NCI-H1417 (cell line): ENCODE measurements at regions not wholly inside any gene's neighbourhood (a gene's known extent, or its start where the extent isn't known, plus 50 kb on each side); places are given as distances from the start of the nearest gene placed in this dataset.

ENCODE experiments used
- DNase-seq, 3 experiments: peaks; one replicate each; lab custom pipeline; 2025; lab: John Stamatoyannopoulos, UW

GRCh38 chr4:4808086-4808485, 51.4 kb upstream of the MSX1 start:
- DNase-seq = no peak

- DNase-seq = no peak
Observed at GRCh38 chr4:4805887-4806286, 53.6 kb upstream of the MSX1 start.

DNA sequence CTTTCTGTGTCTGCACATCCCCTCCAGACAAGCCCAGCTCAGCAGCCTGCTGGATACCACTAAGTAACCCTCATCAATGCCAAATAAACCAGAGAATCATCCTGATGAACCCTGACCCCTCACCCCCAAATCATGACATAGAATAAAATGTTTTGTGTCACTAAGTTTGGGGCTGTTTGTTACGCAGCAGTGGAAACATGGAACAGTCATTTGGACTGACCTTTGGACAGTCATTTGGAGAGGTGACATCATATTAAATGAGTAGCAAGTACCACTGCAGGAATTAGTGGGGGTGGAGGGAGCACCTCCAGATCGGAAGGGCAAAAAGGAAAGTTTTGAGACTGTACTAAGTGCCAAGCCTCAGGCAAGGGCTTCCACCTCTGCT, 55.6 kb upstream of the MSX1 start:
- DNase-seq = no peak

DNA sequence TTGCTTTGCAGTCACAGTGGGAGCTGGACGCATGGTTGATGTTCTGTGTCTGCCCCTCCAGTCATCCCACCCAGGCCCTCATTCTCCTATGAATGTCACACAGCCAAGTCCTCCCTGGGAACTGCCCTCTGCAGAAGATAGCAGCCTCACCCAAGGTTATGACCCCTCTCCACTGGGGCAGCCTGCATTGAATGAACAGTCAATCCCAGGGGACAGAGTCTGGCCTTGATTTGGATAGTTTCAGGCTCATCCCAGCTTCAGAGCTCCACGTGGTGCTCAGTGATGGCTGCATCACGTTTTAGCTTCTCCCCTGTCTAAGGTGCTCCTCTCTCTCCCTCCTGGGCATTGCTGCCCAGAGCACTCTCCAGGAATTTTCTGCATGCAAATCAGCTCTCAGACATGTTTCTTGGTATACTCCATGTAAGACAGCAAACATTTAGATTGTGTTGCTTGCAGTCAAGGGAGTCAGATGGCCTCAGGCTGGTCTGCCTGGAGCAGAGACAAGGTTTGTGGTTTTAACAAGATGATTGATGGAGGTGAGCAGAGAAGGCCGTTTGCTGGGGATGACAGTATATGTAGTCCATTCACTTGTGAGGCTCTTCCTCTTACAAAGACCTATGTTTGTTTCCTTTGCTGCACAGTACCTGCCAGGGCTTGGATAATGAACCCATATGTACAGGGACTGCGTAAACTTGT, 56.1 kb upstream of the MSX1 start:
- DNase-seq = no peak

GRCh38 chr4:4800646-4801408, 58.6 kb upstream of the MSX1 start:
- DNase-seq = no peak

DNA sequence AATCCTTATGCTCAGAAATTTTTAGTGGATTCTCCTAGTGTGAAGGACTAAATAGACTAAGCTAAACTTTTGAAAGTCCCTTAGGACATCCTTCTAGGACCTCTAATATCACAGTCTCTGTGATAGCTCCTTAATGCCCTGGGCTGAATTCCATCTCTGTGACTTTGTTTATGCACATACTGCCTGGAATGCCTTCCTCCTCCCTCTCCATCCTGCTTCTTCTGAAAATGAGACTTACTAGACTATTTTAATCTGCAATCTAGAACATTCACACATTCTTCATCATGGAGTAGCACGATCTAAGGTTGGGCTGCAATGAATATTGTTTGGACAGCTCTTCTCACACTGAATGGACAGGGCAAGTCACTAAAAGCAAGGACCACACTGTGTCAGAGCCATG, 65.0 kb upstream of the MSX1 start:
- no peak for DNase-seq

- DNase-seq = no peak
Observed at GRCh38 chr4:4792466-4792865, 67.0 kb upstream of the MSX1 start.

GRCh38 chr4:4791299-4792111, 68.0 kb upstream of the MSX1 start:
- peak in 2 of 3 experiments; percentile 52 to 66 for DNase-seq

GRCh38 chr4:4789462-4789861, 70.0 kb upstream of the MSX1 start:
- DNase-seq = no peak

GRCh38 chr4:4788573-4788972, 70.9 kb upstream of the MSX1 start:
- DNase-seq = no peak

GRCh38 chr4:4787421-4787820, 72.0 kb upstream of the MSX1 start:
- no peak for DNase-seq

GRCh38 chr4:4784379-4784778, 75.1 kb upstream of the MSX1 start:
- DNase-seq = no peak

DNA sequence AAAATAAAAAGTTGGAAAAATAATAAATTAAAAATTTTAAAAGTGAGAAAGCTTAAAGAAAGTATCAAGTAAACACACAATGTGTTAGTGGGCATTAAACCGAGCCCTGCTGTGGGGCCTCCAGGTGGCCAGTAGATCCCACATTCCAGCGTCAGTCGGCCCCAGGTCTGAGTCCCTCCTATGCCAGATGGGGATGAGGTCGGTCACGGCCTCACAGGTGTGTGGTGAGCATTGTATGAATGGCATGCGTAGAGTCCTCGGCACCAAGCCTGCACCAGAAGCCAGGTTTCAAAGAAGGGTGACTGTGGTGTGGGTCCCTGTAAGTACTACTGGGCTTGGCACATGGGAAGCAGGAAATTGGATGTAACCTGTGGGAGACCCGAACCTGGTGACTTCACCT, 75.6 kb upstream of the MSX1 start:
- DNase-seq = no peak

GRCh38 chr4:4782969-4783368, 76.5 kb upstream of the MSX1 start:
- DNase-seq = no peak

GRCh38 chr4:4781936-4782707, 77.3 kb upstream of the MSX1 start:
- no peak for DNase-seq

GRCh38 chr4:4780729-4781244, 78.7 kb upstream of the MSX1 start:
- no peak for DNase-seq

- no peak for DNase-seq
Observed at GRCh38 chr4:4779486-4779885, 80.0 kb upstream of the MSX1 start.

DNA sequence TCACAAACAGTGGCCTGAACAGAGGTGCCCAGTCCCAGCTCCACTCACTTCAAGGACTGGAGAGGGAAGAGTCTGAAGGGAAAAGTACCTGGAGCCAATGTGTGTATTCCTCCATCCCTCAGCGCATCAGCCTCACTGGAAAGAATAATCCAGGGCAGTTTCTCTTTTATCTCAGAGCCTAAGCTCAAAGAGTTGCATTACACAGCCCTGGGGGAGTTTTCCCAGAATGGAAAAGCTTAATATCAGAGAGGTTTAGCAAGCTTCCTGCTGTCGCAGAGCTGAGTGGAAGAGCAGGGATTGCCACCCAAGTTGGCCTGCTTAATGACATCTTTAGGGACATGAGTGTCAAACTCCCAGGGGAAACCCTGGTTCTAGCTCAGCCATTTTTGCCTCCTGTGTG, 80.4 kb upstream of the MSX1 start:
- DNase-seq = no peak

DNA sequence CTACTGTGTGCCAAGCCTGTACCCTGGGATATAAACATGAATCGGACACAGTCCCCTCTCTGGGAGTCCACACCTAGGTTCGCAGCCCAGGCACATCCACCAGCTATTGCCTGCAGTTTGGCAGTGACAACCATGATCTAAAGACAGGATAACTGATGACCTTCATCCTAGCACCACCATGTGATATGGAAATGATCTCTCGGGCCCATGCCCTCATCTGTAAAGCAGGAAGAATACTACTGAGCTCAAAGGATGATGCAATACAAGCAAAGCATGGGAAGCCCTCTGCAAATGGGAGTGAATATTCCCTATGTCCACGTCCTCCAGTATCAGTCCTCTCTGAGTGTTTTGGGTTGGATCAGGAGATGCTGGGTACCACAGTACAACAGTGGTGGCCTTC, 80.9 kb upstream of the MSX1 start:
- no peak for DNase-seq

DNA sequence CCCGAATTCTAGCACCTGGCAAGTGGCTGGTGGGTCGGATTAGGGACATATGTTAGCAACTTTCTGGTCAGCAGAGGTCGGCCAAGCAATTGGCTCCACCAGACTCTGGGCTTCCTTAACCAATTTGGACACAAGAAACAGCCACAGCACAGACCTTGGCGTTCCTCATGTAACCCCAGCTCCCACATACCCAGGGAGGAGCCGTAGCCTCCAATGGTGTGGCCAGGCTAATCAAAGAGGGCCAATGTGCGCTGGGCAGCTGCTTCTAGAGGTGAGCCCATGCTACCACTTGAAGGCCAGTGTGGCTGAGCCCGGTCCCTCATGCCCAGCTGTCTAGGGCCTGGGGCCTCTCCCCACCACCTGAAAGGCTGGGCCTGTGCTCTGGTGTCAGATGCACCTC, 82.5 kb upstream of the MSX1 start:
- DNase-seq = no peak

DNA sequence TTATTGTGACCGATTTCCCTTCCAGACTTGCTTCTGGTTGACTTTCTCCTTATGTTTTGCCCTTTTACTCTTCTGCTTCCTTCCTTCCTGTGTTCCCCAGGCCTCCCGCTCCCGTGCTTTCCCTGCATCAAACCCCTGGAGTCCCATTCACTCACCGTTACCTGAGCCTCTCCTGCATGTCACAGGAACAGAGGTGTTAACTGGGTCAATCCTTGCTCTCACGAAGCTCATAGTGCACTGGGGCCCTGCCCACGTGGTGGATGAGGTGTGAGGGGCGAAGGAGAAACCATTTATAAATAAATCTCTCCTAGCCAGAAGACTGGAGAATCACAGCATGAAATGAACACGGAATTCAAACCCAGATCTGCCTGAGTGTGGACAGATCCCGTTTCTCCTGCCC, 83.1 kb upstream of the MSX1 start:
- no peak for DNase-seq

- no peak for DNase-seq
Observed at GRCh38 chr4:4775493-4776004, 83.9 kb upstream of the MSX1 start.
